ENCODE measurements at regions not wholly inside any gene's neighbourhood (a gene's known extent, or its start where the extent isn't known, plus 50 kb on each side); places are given as distances from the start of the nearest gene placed in this dataset.

- TF ChIP-seq EZH2 (IDR thresholded peaks at IDR 0.05; ENCODE audit: low read length, missing control alignments) (no peak), CTCF (conservative IDR thresholded peaks at IDR 0.05 in 1 of 2, IDR thresholded peaks at IDR 0.05 in 1 of 2; ENCODE audit: low read depth in 1 of 2, low read length in 2 of 2) (no peak)
Observed at GRCh38 chr12:93179792-93180191, 197.9 kb upstream of the NUDT4 start.
